Liver (tissue), 3 donors: ENCODE measurements at regions not wholly inside any gene's neighbourhood (a gene's known extent, or its start where the extent isn't known, plus 50 kb on each side); places are given as distances from the start of the nearest gene placed in this dataset.

ENCODE experiments used
- JUND ChIP-seq, 2 donors: IDR thresholded peaks; 2 replicates each; pipeline ENCODE4 v1.6.1; 2016; ENCODE audit warnings: antibody characterized with exemption in 2 of 2
- SP1 ChIP-seq: IDR thresholded peaks from 2 replicates; pipeline ENCODE4 v1.6.1; 2018; ENCODE audit warnings: antibody characterized with exemption, mild to moderate bottlenecking
- YY1 ChIP-seq: IDR thresholded peaks from 2 replicates; pipeline ENCODE4 v1.6.1; 2016; ENCODE audit warnings: antibody characterized with exemption, mild to moderate bottlenecking
- TF ChIP-seq, protein P1 (sequence below): fragments of 150-350 bp; IDR thresholded peaks from 2 replicates; pipeline ENCODE4 v1.5.1; 2017; ENCODE audit warnings: improper control_type of control experiment, low read depth, low read length; ENCODE audit not compliant: missing input control
- TF ChIP-seq, protein P2 (sequence below): IDR thresholded peaks from 2 replicates; pipeline ENCODE4 v1.6.1; 2016; ENCODE audit warnings: antibody characterized with exemption
- donor health status: healthy.
- donor health status: healthy.

DNA sequence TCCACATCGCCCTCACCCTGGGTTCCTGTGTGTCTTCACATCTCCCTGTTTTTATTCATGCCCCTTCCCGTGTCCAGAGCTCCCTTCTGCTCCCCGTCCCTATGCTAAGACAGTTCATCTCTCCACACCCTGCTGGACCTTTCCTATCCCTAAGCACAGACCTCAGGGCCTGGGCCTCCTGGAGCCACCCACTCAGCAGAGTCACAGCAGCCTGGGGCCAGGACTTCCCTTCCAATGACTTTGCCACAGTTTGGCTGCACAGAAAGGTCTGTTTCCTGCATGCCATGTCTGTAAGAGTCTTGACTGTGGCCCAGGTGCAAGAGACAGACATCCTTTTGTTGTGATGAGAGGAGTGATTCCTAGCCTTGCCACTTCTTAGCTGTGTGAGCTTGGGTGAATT, 470.7 kb downstream of the TSHZ3 start:
- TF ChIP-seq JUND (IDR thresholded peaks at IDR 0.05) (no peak), SP1 (no peak), YY1 (no peak)
- TF ChIP-seq, protein P1, sequence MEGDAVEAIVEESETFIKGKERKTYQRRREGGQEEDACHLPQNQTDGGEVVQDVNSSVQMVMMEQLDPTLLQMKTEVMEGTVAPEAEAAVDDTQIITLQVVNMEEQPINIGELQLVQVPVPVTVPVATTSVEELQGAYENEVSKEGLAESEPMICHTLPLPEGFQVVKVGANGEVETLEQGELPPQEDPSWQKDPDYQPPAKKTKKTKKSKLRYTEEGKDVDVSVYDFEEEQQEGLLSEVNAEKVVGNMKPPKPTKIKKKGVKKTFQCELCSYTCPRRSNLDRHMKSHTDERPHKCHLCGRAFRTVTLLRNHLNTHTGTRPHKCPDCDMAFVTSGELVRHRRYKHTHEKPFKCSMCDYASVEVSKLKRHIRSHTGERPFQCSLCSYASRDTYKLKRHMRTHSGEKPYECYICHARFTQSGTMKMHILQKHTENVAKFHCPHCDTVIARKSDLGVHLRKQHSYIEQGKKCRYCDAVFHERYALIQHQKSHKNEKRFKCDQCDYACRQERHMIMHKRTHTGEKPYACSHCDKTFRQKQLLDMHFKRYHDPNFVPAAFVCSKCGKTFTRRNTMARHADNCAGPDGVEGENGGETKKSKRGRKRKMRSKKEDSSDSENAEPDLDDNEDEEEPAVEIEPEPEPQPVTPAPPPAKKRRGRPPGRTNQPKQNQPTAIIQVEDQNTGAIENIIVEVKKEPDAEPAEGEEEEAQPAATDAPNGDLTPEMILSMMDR, result no peak
- TF ChIP-seq, protein P2, sequence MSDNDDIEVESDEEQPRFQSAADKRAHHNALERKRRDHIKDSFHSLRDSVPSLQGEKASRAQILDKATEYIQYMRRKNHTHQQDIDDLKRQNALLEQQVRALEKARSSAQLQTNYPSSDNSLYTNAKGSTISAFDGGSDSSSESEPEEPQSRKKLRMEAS, result no peak
